ENCODE measurements at regions not wholly inside any gene's neighbourhood (a gene's known extent, or its start where the extent isn't known, plus 50 kb on each side); places are given as distances from the start of the nearest gene placed in this dataset.
"Not testable (repeated sequence)": the region's sequence is repeated elsewhere in the genome, so short reads cannot be mapped to it uniquely, and the experiment has no call there.

GRCh38 chr5:100379254-100379858 is 155.8 kb upstream of the FAM174A start:
- not testable (repeated sequence) for DNase-seq (ENCODE audit: low spot score)

DNA sequence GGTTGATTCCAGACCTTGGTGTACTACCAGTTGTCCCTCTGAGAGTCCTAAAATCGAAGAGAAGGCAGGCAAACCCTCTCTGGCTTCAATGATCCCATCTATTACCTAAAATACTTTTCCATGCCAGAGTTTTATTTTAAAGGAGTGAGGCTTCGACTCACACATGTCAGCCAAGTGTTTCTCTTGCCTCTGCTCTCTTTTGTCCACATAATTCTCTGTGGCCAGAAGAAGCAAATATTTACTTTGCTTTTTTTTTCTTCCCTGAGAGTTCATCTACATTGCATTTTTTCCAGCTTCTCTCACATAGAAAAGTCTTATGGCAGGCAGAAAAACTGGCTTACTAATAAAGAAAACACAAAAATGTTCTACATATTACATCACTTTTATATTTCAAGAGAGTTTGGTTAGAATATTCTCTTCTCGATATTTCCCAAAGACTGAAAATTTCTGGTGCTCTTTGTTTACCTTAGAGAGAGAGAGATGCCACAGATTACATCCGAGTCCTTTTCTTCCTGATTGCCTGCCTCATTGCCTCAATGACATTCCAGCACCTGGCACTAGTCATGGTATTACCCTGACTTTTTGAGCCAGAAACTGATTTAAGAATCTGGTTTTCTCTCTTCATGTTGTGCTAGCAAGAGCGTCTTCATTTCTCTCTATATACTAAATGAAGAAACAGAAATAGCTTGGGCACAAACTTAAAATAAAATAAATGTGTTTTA is 170.3 kb upstream of the FAM174A start:
- DNase-seq (ENCODE audit: low spot score): peak; percentile 14

GRCh38 chr5:100364343-100364742 is 170.8 kb upstream of the FAM174A start:
- not testable (repeated sequence) for DNase-seq (ENCODE audit: low spot score)

DNA sequence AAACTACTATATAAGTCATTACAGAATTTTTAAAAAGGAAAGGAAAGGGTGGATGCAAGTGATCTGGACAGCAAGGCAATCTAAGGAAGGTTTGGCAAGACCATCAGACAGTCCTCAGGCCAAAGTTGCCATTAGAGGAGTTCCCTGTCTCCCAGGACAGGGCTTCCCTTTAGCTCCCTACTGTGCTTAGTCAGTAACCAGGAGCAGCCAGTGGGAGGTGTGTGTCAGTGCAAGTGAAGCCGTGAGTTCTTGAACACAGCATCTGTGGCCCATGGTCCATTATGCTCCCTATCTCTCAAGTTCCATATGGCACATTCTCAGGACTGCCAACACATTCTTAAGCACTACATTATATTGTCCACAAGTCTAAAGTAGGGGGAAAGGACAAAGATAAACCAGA is 175.2 kb upstream of the FAM174A start:
- not testable (repeated sequence) for DNase-seq (ENCODE audit: low spot score)

DNA sequence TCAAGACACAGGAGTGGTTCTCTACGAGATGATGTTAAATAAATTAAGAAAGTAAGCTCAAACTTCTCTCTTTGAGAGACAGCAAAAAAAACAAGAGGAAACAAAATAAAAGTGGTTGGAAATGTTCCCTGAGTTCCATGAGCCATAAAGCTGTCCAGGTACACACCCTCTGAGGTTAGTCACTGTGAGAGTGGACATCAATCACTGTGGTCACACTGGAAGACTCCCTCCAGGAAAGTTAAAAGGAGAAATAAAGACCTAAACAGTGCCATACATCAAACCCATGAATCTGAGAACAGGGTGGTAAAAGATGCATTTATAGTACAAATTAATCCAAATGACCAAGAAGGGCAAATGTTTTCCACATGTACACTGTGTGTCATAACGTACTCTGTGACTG is 188.9 kb upstream of the FAM174A start:
- not testable (repeated sequence) for DNase-seq (ENCODE audit: low spot score)

DNA sequence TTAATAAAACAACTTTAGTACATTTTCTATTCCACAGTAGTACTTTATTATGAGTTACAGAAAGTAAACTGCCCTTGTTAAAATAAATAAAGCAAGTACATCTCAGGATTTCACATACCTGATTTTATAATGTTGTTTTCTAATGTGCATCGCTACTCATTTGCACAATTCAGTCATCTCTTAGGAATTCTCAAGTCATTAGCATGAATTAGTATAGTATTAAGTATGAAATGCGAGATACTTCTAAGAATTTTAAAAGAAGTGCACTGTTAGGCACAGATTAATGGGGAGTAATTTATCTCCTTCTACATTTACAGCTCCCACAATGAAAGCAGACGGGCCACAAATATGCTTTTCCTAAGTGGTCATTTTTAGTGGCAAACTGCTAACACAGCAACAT is 193.7 kb upstream of the FAM174A start:
- not testable (repeated sequence) for DNase-seq (ENCODE audit: low spot score)

- no peak for DNase-seq (ENCODE audit: low spot score)
Measured at GRCh38 chr5:100322483-100322882, 212.7 kb upstream of the FAM174A start.

- DNase-seq (ENCODE audit: low spot score): no peak
Measured at GRCh38 chr5:100319885-100320284, 215.3 kb upstream of the FAM174A start.

- DNase-seq (ENCODE audit: low spot score): no peak
Measured at GRCh38 chr5:100313657-100314056, 221.5 kb upstream of the FAM174A start.

- DNase-seq (ENCODE audit: low spot score): no peak
Measured at GRCh38 chr5:100311806-100312205, 223.4 kb upstream of the FAM174A start.

- DNase-seq (ENCODE audit: low spot score): no peak
Measured at GRCh38 chr5:100306000-100306399, 229.2 kb upstream of the FAM174A start.

DNA sequence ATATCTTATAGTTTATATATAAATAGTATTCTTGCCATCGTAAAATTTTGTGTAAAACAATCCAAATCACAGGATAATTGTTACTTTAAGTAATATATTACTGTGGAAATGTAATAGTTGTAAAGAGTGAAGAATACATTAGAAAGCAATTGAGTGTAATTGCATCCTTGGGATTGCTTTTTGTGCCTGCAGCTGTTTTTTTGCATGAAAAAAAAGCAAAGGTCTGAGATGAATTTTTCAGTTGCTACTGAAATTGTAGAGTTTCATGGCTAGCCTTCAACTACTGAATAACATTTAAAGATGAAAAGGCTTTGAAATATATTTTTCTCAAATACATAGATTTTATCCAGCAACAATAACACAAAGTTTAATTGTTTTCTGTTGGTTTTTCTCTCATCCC is 232.0 kb upstream of the FAM174A start:
- DNase-seq (ENCODE audit: low spot score): no peak

DNA sequence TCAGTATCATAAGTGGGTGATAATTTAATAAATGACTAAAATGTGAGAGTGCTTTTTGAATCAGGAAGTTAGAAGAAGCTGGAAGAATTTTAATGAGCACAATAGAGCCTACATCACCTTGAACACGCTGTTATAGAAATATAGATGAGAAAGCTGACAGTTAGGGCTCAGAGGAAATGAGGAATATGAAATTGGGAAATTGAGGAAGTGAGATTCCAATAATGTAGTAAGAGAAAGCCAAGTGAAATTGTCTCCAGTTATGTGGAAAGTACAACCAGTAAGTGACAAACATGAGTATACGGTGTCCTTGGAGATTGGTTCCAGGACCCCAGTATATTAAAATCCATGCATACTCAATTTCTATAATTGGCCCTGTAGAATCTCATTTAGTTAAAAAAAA is 235.9 kb upstream of the FAM174A start:
- no peak for DNase-seq (ENCODE audit: low spot score)

GRCh38 chr5:100276071-100276470 is 259.1 kb upstream of the FAM174A start:
- DNase-seq (ENCODE audit: low spot score): no peak

GRCh38 chr5:100275631-100276030 is 259.5 kb upstream of the FAM174A start:
- DNase-seq (ENCODE audit: low spot score): no peak

GRCh38 chr5:100273846-100274580 is 261.2 kb upstream of the FAM174A start:
- no peak for DNase-seq (ENCODE audit: low spot score)

DNA sequence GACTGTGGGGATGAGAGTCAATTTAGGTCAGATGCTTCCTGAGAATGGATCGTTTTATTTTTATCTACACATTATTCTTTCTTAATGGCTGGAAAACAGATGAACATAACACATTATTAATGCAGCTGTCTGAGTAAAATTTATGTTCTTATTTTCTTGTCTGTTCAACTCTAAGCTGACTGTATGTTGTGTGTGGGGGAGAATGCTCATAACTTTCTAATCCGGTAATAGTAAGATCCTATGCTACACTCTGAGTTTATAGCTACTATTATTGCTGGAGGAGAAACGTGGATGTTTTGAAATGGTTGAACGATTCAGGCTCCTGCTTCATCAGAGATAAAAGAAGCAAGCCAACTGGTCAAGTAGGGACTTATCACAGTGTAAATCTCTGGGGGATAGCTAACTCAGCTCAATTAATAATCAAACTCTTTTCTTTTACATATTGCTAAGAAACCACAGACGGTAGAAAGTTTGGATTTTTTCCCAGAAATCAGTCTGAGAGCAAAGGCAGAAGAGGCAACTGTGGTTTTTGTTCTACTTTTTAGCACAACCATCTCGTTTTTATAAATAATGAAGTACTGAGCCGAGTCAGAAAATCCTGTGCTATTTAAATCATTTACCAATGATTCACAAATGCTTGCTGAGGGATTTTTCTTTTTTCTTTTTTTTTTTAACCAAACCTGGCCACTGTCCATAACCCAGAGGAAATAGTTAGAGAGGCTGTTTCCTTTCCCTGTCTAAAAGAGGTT is 265.0 kb upstream of the FAM174A start:
- no peak for DNase-seq (ENCODE audit: low spot score)

- no peak for DNase-seq (ENCODE audit: low spot score)
Measured at GRCh38 chr5:100260968-100261367, 274.2 kb upstream of the FAM174A start.

GRCh38 chr5:100252944-100253343 is 282.2 kb upstream of the FAM174A start:
- DNase-seq (ENCODE audit: low spot score): no peak

DNA sequence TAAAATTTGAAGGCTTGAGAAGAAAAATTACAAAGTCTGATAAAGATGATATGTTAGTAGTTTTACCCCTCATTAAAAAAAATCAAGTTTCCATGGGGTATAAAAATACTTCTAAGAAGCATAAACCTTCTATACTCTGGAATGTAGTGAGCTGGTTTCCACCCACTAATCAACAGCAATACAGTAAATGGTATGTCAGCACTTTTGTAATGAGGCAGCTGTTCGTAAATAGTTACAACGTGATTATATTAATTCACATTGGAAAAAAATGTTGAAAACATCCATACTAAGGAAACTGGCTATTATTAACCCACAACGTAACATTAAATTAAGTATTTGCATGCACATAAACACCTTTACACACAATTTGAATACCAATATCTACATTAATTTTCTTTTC is 283.1 kb upstream of the FAM174A start:
- no peak for DNase-seq (ENCODE audit: low spot score)

GRCh38 chr5:100249884-100250269 is 285.3 kb upstream of the FAM174A start:
- DNase-seq (ENCODE audit: low spot score): no peak

All from HT-29 (cell line).